GM18867 (cell line): ENCODE measurements at regions not wholly inside any gene's neighbourhood (a gene's known extent, or its start where the extent isn't known, plus 50 kb on each side); places are given as distances from the start of the nearest gene placed in this dataset.

ENCODE experiments used
- ATAC-seq: cut with Tn5 transposase; IDR thresholded peaks from one replicate; pipeline ENCODE4 v1.9.1; 2021; ENCODE audit warnings: mild to moderate bottlenecking, moderate library complexity; ENCODE audit not compliant: unreplicated experiment

GRCh38 chr10:44201011-44201410 is 183.9 kb downstream of the CXCL12 start:
- no peak for ATAC-seq

GRCh38 chr10:44199991-44200655 is 184.8 kb downstream of the CXCL12 start:
- ATAC-seq, result no peak

GRCh38 chr10:44199267-44199666 is 185.6 kb downstream of the CXCL12 start:
- no peak for ATAC-seq

DNA sequence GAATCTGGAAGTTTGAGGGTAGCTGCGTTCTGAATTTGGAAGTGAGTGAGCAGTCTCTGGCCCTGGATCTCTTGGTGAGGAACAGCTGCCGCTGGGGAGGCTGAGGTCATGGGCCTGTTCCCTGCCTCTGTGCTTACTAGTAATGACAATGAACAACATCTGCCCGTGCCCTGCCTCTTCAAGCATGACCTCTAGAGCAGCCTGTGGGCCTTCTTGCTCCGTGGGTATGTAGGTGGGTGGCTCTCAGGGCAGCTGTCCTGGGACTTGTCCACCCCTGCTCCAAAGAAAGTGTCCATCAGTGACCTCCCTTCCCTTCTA is 186.2 kb downstream of the CXCL12 start:
- no peak for ATAC-seq

- ATAC-seq, result no peak
These were observed 186.7 kb downstream of the CXCL12 start for GRCh38 chr10:44198096-44198779.

GRCh38 chr10:44197646-44198045 is 187.3 kb downstream of the CXCL12 start:
- ATAC-seq, result no peak

DNA sequence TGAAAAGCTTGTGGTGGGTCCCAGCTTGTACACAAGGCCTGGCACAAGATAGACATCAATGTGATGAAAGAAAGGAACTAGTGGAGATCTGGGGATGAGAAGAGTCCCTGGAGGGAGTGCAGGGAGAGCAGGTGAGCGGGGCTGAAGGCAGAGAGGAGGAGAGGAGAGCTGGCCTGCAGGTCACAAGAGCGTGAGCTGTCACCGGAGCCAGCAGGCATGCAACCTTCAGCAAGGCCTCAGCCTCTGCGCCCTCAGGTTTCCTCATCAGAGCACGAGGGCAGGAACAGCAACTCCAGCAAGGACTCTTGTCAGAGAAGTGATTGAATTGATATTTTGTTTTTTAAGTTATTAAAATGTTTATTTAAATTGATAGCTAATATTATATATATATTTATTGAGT is 188.6 kb downstream of the CXCL12 start:
- no peak for ATAC-seq

GRCh38 chr10:44196008-44196320 is 188.9 kb downstream of the CXCL12 start:
- ATAC-seq, result no peak

DNA sequence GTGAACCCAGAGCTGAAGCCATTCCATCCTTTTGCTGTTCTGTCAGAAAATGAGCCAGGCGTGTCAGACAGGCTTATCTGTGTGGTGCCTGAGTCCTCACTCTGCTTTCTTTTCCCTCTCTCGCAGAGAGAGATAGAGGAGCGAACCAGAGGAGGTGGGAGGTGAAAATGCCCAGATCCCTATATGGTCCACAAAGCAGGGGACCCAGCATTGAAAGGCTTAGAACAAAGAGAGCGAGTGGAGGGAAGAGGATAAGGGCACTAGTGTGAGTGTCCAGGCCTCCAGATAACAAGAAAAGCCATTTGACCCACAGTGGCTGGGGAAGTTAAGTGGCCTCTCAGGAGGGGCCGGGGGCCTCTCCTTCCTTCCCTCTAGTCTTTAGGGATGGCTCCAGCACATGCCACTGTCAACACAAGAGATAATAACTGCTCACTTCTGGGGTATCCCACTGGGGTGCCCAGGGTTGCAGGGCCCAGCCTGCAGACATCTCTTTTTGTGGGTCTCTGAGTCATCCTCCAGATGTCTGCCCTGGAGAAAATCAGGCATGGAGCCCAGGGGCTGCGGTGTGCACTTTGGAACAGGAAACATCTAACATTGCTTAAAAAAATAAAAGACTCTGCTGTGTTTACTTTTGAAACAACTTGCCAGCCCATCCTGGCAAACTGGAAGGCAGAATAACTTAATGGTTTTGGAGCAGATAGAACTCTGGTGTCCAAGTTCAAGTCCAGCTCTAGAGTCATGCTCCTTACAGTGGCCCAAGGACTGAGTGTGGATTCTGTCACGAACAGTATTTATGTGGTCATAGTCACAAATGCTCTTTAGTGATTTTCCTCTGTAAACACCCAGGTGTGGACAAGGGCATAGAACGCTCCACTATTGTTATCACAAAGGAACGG is 189.5 kb downstream of the CXCL12 start:
- ATAC-seq, result no peak

DNA sequence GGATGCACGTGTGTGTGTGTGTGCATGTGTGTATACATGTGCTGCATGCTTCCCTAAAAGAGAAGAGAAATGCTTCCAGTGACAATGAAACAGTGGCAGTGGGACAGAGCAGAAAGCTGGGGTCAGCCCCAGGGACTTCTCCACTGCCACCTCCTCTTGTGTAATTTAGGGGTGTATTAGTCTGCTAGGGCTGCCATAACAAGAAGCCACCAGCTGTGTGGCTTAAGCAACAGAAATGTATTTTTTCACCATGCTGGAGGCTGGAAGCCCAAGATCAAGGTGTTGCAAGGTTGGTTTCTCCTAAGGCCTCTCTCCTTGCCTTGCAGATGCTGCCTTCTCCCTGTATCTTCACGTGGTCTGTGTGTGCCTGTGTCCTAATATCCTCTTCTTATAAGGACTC is 190.5 kb downstream of the CXCL12 start:
- ATAC-seq, result no peak

GRCh38 chr10:44193567-44194220 is 191.2 kb downstream of the CXCL12 start:
- ATAC-seq, result no peak

GRCh38 chr10:44193166-44193565 is 191.7 kb downstream of the CXCL12 start:
- no peak for ATAC-seq

GRCh38 chr10:44192435-44192834 is 192.5 kb downstream of the CXCL12 start:
- no peak for ATAC-seq

DNA sequence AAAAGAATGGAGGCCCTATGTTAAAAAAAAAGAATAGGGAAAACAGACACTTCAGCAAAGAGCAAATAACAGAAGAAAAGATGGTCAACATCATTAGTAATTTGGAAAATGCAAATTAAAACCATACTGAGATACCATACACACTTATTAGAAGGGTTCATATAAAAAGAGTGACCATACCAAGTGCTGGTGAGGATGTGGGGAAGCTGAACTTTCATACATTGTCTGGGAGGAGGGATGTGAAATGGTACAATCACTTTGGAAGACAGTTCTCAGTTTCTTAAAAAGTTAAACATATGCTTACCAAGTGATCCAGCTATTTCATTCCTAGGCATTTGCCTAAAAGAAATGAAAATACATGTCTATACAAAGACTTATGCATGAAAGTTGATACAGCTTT is 194.4 kb downstream of the CXCL12 start:
- ATAC-seq, result no peak

DNA sequence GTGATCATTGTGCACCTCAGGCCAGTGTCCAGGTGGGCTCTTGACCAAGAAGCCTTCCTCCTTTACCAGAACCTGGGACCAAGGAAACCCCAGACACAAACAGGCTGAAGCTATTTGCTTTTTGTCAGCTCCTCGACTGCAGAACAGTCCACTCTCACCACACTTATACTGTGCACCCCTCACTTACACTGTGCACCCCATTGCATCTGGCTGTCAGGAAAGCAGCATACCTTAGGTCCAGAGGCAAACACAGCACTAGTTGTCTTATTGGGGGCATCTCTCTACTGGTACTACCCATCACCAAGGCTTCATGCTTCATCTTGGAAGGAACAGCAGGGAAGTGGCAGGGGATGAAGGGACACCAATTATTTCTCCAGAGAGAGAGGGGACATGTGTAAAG is 198.1 kb downstream of the CXCL12 start:
- ATAC-seq, result no peak

- ATAC-seq, result no peak
These were observed 198.7 kb downstream of the CXCL12 start for GRCh38 chr10:44186150-44186549.

- no peak for ATAC-seq
These were observed 199.6 kb downstream of the CXCL12 start for GRCh38 chr10:44185315-44185666.

DNA sequence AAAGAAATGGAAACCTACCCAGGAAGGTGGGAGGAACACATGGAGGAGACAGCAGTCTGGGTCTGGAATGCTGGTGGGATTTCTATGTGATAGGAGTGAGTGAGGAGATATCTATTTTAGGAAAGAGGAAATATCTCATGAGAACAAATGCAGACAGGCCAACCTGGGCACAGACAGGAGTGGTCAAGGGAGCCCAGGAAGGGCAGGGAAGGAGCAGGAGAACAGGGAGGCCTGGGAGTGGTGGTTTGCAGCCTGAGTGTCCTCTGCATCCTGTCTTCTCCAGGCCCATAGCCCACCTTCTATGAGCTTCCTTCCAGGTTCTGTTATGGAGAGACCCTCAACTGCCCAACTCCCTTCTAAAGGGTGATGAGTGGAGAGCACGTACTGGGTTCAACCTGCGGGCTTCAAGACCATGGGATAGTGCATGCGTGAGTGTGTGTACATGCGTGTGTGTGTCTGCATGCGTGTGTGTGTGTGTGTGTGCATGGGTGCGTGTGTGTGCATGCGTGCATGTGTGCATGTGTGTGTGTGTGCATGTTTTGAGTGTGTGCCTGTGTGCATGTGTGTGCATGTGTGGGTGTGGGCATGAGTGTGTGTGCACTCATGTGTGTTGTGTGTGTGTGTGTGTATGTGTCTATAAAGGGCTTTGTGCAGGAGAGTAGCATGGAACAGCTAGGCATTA is 200.1 kb downstream of the CXCL12 start:
- ATAC-seq, result no peak

- no peak for ATAC-seq
These were observed 200.9 kb downstream of the CXCL12 start for GRCh38 chr10:44183667-44184632.

- ATAC-seq, result no peak
These were observed 202.0 kb downstream of the CXCL12 start for GRCh38 chr10:44182909-44183308.
